ENCODE measurements at regions not wholly inside any gene's neighbourhood (a gene's known extent, or its start where the extent isn't known, plus 50 kb on each side); places are given as distances from the start of the nearest gene placed in this dataset.

- intact Hi-C loops (cut with micrococcal nuclease): no loop called here
- Mint-ChIP-seq H3K4me3 (ENCODE audit: unreplicated experiment) (no peak overlapping the region), H3K27me3 (ENCODE audit: insufficient read depth, unreplicated experiment) (peaks cover 21% of the 10 kb centered on the region), H3K36me3 (ENCODE audit: insufficient read depth, unreplicated experiment) (no peaks in the 10 kb centered on the region), H3K4me1 (ENCODE audit: insufficient read depth, unreplicated experiment) (no peaks in the 10 kb centered on the region), H3K27ac (ENCODE audit: low read depth, unreplicated experiment) (no peak overlapping the region), H3K9me3 (ENCODE audit: unreplicated experiment) (peaks cover 7% of the 10 kb centered on the region)
- ChIA-PET POLR2A (no interaction called here), CTCF (interaction anchor here (1.0 kb wide), 1 partner anchor 51 kb away, joined by 3 read pairs; no protein-coding TSS in a partner anchor)
- TF ChIP-seq, protein P1, sequence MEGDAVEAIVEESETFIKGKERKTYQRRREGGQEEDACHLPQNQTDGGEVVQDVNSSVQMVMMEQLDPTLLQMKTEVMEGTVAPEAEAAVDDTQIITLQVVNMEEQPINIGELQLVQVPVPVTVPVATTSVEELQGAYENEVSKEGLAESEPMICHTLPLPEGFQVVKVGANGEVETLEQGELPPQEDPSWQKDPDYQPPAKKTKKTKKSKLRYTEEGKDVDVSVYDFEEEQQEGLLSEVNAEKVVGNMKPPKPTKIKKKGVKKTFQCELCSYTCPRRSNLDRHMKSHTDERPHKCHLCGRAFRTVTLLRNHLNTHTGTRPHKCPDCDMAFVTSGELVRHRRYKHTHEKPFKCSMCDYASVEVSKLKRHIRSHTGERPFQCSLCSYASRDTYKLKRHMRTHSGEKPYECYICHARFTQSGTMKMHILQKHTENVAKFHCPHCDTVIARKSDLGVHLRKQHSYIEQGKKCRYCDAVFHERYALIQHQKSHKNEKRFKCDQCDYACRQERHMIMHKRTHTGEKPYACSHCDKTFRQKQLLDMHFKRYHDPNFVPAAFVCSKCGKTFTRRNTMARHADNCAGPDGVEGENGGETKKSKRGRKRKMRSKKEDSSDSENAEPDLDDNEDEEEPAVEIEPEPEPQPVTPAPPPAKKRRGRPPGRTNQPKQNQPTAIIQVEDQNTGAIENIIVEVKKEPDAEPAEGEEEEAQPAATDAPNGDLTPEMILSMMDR (IDR thresholded peaks at IDR 0.05; ENCODE audit: unreplicated experiment): no peak
- BruUV-seq (replicated peaks): no TSS peak
- DNase-seq (ENCODE audit: unreplicated experiment): no peak
Measured at GRCh38 chrX:17294561-17294960, 80.4 kb upstream of the NHS start.

GRCh38 chrX:17295791-17296190, 79.2 kb upstream of the NHS start:
- TF ChIP-seq, protein P1 (IDR thresholded peaks at IDR 0.05; ENCODE audit: unreplicated experiment): no peak
- ChIA-PET CTCF (no interaction called here), POLR2A (no interaction called here)
- intact Hi-C loops (cut with micrococcal nuclease): no loop called here
- Mint-ChIP-seq H3K9me3 (ENCODE audit: unreplicated experiment) (no peaks in the 10 kb centered on the region), H3K4me3 (ENCODE audit: unreplicated experiment) (no peak overlapping the region), H3K27ac (ENCODE audit: low read depth, unreplicated experiment) (no peak overlapping the region), H3K4me1 (ENCODE audit: insufficient read depth, unreplicated experiment) (no peaks in the 10 kb centered on the region), H3K27me3 (ENCODE audit: insufficient read depth, unreplicated experiment) (peaks cover 27% of the 10 kb centered on the region), H3K36me3 (ENCODE audit: insufficient read depth, unreplicated experiment) (no peaks in the 10 kb centered on the region)
- BruUV-seq (replicated peaks): no TSS peak
- no peak for DNase-seq (ENCODE audit: unreplicated experiment)

- H3K4me3 Mint-ChIP-seq (ENCODE audit: unreplicated experiment): no peak overlapping the region
- H3K9me3 Mint-ChIP-seq (ENCODE audit: unreplicated experiment): peaks cover 6% of the 10 kb centered on the region
- H3K4me1 Mint-ChIP-seq (ENCODE audit: insufficient read depth, unreplicated experiment): no peaks in the 10 kb centered on the region
- BruUV-seq (replicated peaks): no TSS peak
- CTCF ChIA-PET: no interaction called here
- intact Hi-C loops (cut with micrococcal nuclease): no loop called here
- TF ChIP-seq, protein P1 (IDR thresholded peaks at IDR 0.05; ENCODE audit: unreplicated experiment): no peak
- POLR2A ChIA-PET: no interaction called here
- no peak for DNase-seq (ENCODE audit: unreplicated experiment)
- H3K27me3 Mint-ChIP-seq (ENCODE audit: insufficient read depth, unreplicated experiment): peaks cover 16% of the 10 kb centered on the region
- H3K27ac Mint-ChIP-seq (ENCODE audit: low read depth, unreplicated experiment): no peak overlapping the region
- H3K36me3 Mint-ChIP-seq (ENCODE audit: insufficient read depth, unreplicated experiment): no peaks in the 10 kb centered on the region
Measured at GRCh38 chrX:17298564-17298963, 76.4 kb upstream of the NHS start.

GRCh38 chrX:17299206-17299605, 75.8 kb upstream of the NHS start:
- ChIA-PET CTCF (no interaction called here), POLR2A (no interaction called here)
- no TSS peak for BruUV-seq (replicated peaks)
- Mint-ChIP-seq H3K27ac (ENCODE audit: low read depth, unreplicated experiment) (no peak overlapping the region), H3K36me3 (ENCODE audit: insufficient read depth, unreplicated experiment) (no peaks in the 10 kb centered on the region), H3K4me1 (ENCODE audit: insufficient read depth, unreplicated experiment) (no peaks in the 10 kb centered on the region), H3K4me3 (ENCODE audit: unreplicated experiment) (no peak overlapping the region), H3K9me3 (ENCODE audit: unreplicated experiment) (peaks cover 8% of the 10 kb centered on the region), H3K27me3 (ENCODE audit: insufficient read depth, unreplicated experiment) (peaks cover 22% of the 10 kb centered on the region)
- no peak for DNase-seq (ENCODE audit: unreplicated experiment)
- TF ChIP-seq, protein P1 (IDR thresholded peaks at IDR 0.05; ENCODE audit: unreplicated experiment): no peak
- intact Hi-C loops (cut with micrococcal nuclease): no loop called here

Data from MCF 10A (cell line).